ENCODE measurements at regions not wholly inside any gene's neighbourhood (a gene's known extent, or its start where the extent isn't known, plus 50 kb on each side); places are given as distances from the start of the nearest gene placed in this dataset.

GRCh38 chr13:93151277-93151676 lies 75.3 kb upstream of the GPC6 start:
- Mint-ChIP-seq H3K36me3 (no peaks in the 10 kb centered on the region), H3K27me3 (no peaks in the 10 kb centered on the region), H3K4me3 (no peak overlapping the region), H3K27ac (no peak overlapping the region), H3K9me3 (peaks cover 11% of the 10 kb centered on the region), H3K4me1 (ENCODE audit: low read depth) (peaks cover 3% of the 10 kb centered on the region)
- ChIA-PET POLR2A (no interaction called here), CTCF (no interaction called here)
- intact Hi-C loops (cut with micrococcal nuclease), result loop anchor here (5.0 kb wide), 1 partner anchor 1201 kb away; no protein-coding TSS in a partner anchor
- no peak for DNase-seq

GRCh38 chr13:93158565-93158964 lies 68.0 kb upstream of the GPC6 start:
- intact Hi-C loops (cut with micrococcal nuclease), result no loop called here
- Mint-ChIP-seq H3K27me3 (no peaks in the 10 kb centered on the region), H3K4me1 (ENCODE audit: low read depth) (no peaks in the 10 kb centered on the region), H3K36me3 (no peaks in the 10 kb centered on the region), H3K4me3 (no peak overlapping the region), H3K27ac (no peak overlapping the region), H3K9me3 (peaks cover 4% of the 10 kb centered on the region)
- ChIA-PET POLR2A (no interaction called here), CTCF (no interaction called here)
- DNase-seq, result no peak

GRCh38 chr13:93169980-93170379 lies 56.6 kb upstream of the GPC6 start:
- CTCF ChIA-PET, result no interaction called here
- Mint-ChIP-seq H3K27ac (no peak overlapping the region), H3K4me1 (ENCODE audit: low read depth) (no peaks in the 10 kb centered on the region), H3K9me3 (no peaks in the 10 kb centered on the region), H3K4me3 (no peak overlapping the region), H3K36me3 (no peaks in the 10 kb centered on the region), H3K27me3 (peaks cover 1% of the 10 kb centered on the region)
- DNase-seq, result peak; percentile 9
- POLR2A ChIA-PET, result no interaction called here
- intact Hi-C loops (cut with micrococcal nuclease), result no loop called here

GRCh38 chr13:93172109-93172508 lies 54.5 kb upstream of the GPC6 start:
- ChIA-PET POLR2A (no interaction called here), CTCF (no interaction called here)
- H3K27me3 Mint-ChIP-seq, result peaks cover 1% of the 10 kb centered on the region
- no peaks in the 10 kb centered on the region for H3K4me1 Mint-ChIP-seq (ENCODE audit: low read depth)
- intact Hi-C loops (cut with micrococcal nuclease), result no loop called here
- H3K36me3 Mint-ChIP-seq, result no peaks in the 10 kb centered on the region
- no peak overlapping the region for H3K4me3 Mint-ChIP-seq
- no peak for DNase-seq
- peaks cover 4% of the 10 kb centered on the region for H3K9me3 Mint-ChIP-seq
- no peak overlapping the region for H3K27ac Mint-ChIP-seq

- no peaks in the 10 kb centered on the region for H3K36me3 Mint-ChIP-seq
- CTCF ChIA-PET, result no interaction called here
- peaks cover 4% of the 10 kb centered on the region for H3K9me3 Mint-ChIP-seq
- H3K27me3 Mint-ChIP-seq, result no peaks in the 10 kb centered on the region
- H3K4me3 Mint-ChIP-seq, result no peak overlapping the region
- POLR2A ChIA-PET, result no interaction called here
- no peak overlapping the region for H3K27ac Mint-ChIP-seq
- intact Hi-C loops (cut with micrococcal nuclease), result no loop called here
- no peak for DNase-seq
- H3K4me1 Mint-ChIP-seq (ENCODE audit: low read depth), result no peaks in the 10 kb centered on the region
These were observed 53.0 kb upstream of the GPC6 start for GRCh38 chr13:93173654-93174053.

- no peaks in the 10 kb centered on the region for H3K36me3 Mint-ChIP-seq
- CTCF ChIA-PET, result no interaction called here
- intact Hi-C loops (cut with micrococcal nuclease), result no loop called here
These were observed 52.3 kb upstream of the GPC6 start for GRCh38 chr13:93174260-93174659.

More at GRCh38 chr13:93174260-93174659, 52.3 kb upstream of the GPC6 start:
- Mint-ChIP-seq H3K9me3 (peaks cover 4% of the 10 kb centered on the region), H3K27me3 (no peaks in the 10 kb centered on the region), H3K27ac (no peak overlapping the region), H3K4me1 (ENCODE audit: low read depth) (no peaks in the 10 kb centered on the region), H3K4me3 (no peak overlapping the region)
- DNase-seq, result no peak
- POLR2A ChIA-PET, result no interaction called here

Measured in activated CD4-positive, alpha-beta memory T cell treated with anti-CD3 and anti-CD28 coated beads for 36 hours (primary cell).